ENCODE measurements at regions not wholly inside any gene's neighbourhood (a gene's known extent, or its start where the extent isn't known, plus 50 kb on each side); places are given as distances from the start of the nearest gene placed in this dataset.

DNA sequence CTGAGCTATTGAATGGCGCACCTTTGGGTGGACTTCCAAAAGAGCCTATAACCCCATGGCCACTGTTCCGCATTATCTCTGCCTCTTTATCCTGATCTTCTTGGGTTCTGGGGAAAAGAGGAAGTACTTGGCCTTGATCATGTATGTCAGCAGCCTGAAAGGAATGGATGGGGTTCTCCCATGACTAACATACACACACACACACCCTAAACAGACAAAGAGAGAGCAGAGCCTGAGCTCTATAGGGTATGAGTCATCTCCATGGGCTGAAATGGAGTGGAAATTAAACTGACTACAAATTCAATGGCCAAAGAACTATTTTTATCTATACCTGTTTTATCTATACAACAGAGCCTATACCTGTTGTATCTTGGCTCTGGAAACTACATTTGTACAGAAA is 141.5 kb upstream of the MTMR8 start:
- H3K4me3 Mint-ChIP-seq (ENCODE audit: low read depth): no peak overlapping the region
- no peaks in the 10 kb centered on the region for H3K27me3 Mint-ChIP-seq
- no peaks in the 10 kb centered on the region for H3K4me1 Mint-ChIP-seq (ENCODE audit: low read depth)
- H3K27ac Mint-ChIP-seq: no peak overlapping the region
- H3K9me3 Mint-ChIP-seq (ENCODE audit: low read depth): peaks cover 6% of the 10 kb centered on the region
- no peak for TF ChIP-seq CTCF (IDR thresholded peaks at IDR 0.05; ENCODE audit: unreplicated experiment)
- DNase-seq (ENCODE audit: low spot score, unreplicated experiment): no peak
- H3K36me3 Mint-ChIP-seq (ENCODE audit: insufficient read depth): no peaks in the 10 kb centered on the region
